Fibroblast of the aortic adventitia (primary cell): ENCODE measurements at regions not wholly inside any gene's neighbourhood (a gene's known extent, or its start where the extent isn't known, plus 50 kb on each side); places are given as distances from the start of the nearest gene placed in this dataset.

ENCODE experiments used
- DNase-seq: peaks from one replicate; pipeline ENCODE4 v3.0.0-alpha.2; 2010; ENCODE audit warnings: low read depth
- H3K4me3 ChIP-seq: 2 replicates; pipeline ENCODE4 v1.5.1; 2011; ENCODE audit warnings: low read depth, mild to moderate bottlenecking, control low read depth, low read length, moderate library complexity
- CTCF ChIP-seq: IDR thresholded peaks from 2 replicates; pipeline ENCODE4 v1.5.1; 2011; ENCODE audit warnings: mild to moderate bottlenecking, low read length, control low read depth, inconsistent platforms; ENCODE audit not compliant: insufficient read depth

GRCh38 chr7:109154748-109155147, 585.1 kb downstream of the DNAJB9 start:
- no peak overlapping the region for H3K4me3 ChIP-seq
- no peak for DNase-seq
- TF ChIP-seq CTCF: no peak

DNA sequence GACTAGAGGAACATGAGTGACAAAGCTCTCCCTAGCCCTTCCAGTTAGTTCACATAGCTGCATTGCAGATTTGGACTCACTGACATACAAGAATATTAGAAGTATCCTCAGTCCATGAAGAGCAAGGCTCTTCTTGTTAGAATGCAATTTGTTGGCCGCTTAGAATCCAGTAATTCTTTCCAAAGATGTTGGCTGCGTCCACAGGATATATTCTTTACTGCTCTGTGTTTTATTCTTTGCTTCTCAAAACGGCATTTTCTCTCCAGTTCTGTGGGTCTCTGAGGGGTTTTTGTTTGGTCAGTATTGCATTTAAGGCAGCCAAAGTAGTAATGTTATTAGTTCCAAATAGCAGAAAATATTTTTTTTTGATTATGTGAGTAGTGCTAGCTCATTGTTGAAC, 588.6 kb downstream of the DNAJB9 start:
- no peak for DNase-seq
- H3K4me3 ChIP-seq: no peak overlapping the region
- no peak for TF ChIP-seq CTCF

- no peak for TF ChIP-seq CTCF
- no peak for DNase-seq
- H3K4me3 ChIP-seq: no peak overlapping the region
Measured at GRCh38 chr7:109176661-109177060, 607.0 kb downstream of the DNAJB9 start.

- TF ChIP-seq CTCF: no peak
- no peak for DNase-seq
- no peak overlapping the region for H3K4me3 ChIP-seq
Measured at GRCh38 chr7:109178342-109178741, 608.7 kb downstream of the DNAJB9 start.

DNA sequence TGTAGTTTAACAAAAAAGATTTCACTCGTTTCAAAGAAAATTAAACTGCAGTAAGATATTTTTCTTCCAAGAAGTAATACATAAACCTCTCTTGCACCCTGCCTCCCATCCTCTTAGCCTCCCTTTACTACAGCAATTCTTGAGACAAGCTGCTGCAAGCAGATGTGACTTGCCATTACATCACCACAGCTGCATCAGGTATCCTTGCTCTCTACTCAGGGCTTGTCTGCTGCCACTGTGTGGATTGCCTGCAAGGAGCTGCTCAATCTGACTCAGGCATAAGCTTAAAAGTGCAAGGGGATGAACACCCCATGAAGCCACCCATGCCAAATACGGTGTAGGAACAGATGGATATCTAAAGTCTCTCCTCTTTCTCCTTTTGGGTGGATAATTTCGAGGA, 609.9 kb downstream of the DNAJB9 start:
- DNase-seq: no peak
- no peak overlapping the region for H3K4me3 ChIP-seq
- TF ChIP-seq CTCF: no peak

DNA sequence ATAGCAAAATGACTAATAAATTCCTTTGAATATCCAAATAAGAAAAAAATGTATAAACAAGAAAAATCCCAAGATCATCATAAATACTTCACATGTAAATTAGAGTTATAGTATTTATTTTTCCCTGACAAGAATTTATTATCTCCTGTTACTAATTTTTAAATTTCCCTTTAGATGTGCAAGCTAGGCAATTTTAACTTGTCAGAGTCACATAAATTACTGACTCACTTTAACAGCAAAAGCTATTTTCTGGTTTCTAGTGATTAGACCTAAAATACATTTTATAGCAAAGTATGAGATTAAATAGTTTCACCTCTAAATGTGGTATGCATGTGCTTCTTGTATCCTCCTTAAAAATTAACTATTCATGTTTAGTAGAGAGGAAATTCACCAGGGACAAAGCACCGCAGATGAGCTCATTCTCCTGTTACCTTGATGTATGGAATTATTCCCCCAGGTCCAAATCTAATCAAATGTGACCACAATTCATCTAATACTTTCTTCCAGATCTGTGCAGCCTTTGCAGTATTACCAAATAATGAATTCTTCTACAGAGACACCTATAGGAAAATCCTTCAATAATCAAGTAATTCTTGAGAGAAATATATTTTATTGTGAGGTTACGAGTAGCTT, 621.2 kb downstream of the DNAJB9 start:
- TF ChIP-seq CTCF: no peak
- DNase-seq: no peak
- no peak overlapping the region for H3K4me3 ChIP-seq

GRCh38 chr7:109206196-109206595, 636.5 kb downstream of the DNAJB9 start:
- no peak for DNase-seq
- no peak for TF ChIP-seq CTCF
- no peak overlapping the region for H3K4me3 ChIP-seq
